ENCODE measurements at regions not wholly inside any gene's neighbourhood (a gene's known extent, or its start where the extent isn't known, plus 50 kb on each side); places are given as distances from the start of the nearest gene placed in this dataset.

GRCh38 chr5:138685193-138685745 lies 68.0 kb upstream of the CTNNA1 start:
- TF ChIP-seq ATF3 (IDR thresholded peaks at IDR 0.05) (no peak), CTCF (IDR thresholded peaks at IDR 0.05; ENCODE audit: low read depth, low read length, missing input control) (no peak), SP1 (IDR thresholded peaks at IDR 0.05) (no peak)
